Fibroblast of upper back skin (primary cell): ENCODE measurements at regions not wholly inside any gene's neighbourhood (a gene's known extent, or its start where the extent isn't known, plus 50 kb on each side); places are given as distances from the start of the nearest gene placed in this dataset.
"Not testable (repeated sequence)": the region's sequence is repeated elsewhere in the genome, so short reads cannot be mapped to it uniquely, and the experiment has no call there.

Experiments
- DNase-seq: peaks from one replicate; pipeline ENCODE4 v3.0.0-alpha.2; 2013

DNA sequence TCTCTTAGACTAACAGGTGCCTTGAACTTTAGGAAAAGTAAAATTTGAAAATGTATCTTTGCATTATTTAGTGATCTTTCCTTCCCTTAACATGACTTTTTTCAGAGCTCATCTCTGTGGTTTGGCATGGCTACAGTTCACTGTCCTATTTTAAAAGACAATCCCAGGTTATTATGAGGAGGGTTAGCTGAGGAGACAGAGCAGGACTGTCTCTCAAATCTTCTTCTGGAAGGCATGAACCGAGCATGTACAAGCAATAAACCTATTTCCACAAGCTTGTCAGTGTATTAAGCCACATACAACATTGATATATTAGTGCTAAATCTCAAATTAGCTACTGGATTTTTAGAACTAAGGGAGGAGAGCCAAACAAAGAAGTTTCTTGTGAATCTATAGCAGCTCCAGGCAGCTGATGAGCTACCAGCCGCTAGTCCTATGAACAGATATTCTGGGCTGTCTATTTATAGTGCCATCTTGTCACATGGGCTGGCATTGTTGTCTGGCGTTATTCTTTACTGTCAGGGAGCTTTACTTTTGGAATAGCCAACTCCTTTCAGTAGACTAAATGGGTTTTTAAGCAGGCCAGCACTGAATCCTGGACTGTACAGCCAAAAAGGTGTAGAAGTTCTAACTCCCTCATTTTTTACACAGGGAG, 171.2 kb upstream of the ACTBL2 start:
- no peak for DNase-seq

DNA sequence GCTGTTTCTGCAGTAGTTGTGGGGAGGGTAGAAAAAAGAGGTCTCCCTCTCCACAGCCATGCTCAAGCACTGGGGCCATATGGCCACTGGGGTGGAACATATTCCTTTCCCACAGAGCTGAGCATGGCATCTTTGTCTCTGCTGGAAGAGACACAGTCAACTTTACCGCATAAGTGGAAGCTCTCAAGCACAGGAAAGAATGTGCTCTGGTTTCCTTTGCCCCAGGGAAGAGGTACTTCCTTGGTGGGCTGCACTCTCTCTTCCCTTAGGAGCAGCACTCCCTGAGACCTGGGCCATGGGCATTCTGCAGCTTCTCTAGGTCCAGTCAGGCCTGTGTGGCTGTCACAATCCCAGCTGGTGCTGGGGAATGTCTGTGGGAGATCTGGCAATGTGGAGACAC, 168.5 kb upstream of the ACTBL2 start:
- DNase-seq, result no peak

DNA sequence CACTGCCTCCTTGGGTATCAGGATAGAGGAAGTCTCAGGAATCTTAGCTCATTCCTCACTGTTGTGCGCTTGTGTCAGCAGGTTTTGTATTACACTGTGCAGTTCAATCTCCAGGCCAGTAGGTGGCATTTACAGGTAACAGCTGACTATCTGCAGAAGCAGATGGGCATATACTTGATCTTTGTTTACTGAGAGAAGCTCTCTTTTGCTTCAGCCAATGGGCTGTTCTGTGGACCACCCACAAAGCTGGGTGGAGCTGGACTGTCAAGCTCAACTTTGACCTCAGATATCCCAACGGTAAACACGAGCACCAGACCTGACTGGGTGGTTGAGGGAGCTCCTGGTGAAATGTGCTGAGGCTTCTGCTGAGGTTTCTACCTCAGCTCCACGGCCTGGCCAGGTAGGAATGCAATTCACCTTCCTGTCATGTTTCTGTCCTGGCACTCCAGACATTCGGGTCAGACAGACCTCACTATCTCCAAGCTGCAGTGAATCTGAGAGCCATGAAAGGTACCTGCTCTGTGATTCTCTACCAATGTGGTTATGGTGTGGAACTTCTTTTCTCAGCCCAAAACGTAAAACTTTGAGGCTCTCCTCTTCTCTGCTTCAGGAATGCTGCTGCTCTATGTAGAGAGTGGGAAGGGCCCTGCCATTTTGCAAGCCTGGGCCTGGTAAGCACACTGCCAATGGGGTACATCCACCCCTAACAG, 167.9 kb upstream of the ACTBL2 start:
- peak; percentile 69 for DNase-seq

DNA sequence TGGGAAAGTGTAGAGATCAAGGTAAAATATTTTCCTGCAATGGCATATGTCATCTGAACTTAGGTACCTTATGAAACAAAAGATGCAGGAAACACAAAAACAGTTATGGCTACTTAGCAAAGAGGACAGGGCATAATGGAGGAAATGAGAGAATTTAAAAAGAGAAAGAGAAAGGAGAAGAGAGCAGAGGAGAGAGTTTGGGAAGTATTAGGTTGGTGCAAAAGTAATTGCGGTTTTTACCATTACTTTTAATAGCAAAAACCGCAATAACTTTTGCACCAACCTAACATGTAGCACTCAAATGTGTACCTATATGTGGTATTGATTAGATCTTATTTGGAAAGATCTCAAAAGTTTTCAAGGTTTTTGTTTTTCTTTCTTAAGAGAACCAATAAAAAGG, 160.1 kb upstream of the ACTBL2 start:
- DNase-seq, result no peak

DNA sequence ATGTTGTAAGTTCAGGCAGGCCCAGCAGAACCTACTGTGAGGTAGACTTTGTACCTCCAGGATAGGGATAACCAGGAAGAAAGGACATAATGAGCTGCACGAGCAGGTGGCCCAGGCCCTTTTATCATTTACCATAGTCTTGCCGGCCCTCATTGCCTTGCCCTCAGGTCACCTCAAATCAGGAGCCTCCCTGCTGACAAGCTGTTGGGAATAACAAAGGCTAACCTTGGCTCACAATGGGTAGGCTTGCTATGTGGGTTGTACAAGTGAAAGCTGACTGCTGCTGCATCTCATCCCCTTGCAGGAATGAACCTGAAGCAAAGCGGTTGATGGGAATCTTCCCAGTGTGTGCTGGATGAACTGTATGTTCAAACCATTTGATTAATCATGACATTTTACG, 159.5 kb upstream of the ACTBL2 start:
- no peak for DNase-seq

DNA sequence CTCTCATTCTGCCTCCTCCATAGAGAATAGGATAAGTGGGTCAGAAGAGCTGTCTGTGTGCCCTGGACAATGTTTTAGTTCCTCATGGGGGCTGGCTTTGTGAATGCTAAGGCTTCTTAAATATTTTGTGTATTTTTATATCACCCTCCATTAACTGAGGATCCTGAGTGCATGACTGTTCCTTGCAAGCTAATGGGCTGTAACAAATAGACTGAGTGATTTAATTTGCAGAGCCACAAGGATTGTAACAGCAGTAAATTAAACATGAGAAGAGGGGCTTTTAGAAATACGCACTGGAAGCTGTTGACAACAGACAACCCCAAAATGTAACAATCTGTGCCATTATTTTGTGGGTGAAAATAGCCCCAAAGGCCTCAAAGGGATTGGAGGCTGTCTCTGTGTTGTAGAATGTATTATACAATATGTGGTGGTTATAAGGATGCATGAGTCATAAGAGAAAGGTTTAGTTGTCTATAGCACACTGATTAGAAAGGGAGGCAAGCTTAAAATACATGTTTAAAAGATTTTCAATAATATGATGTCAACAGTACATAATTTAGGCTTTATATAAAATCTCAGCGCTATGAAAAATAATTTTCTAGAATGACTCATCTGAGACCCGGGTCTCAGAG, 152.7 kb upstream of the ACTBL2 start:
- DNase-seq, result peak; percentile 24

DNA sequence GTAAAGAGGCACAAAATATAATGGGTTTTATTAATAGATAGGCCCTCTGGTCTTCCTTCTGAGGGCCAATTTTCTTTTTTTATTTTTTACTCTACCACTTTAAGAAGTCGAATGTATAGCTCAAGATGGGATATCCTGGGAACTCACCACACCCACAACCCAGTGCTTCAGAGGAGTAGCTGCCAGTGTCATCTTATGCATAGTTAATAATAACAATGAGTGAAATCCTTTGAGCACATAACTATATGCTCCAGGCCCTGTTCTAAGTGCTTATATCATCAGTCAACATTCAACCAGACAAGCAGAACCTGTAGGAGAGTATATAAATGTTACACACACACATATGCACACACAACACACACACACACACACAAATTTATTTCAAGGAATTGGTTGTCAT, 150.3 kb upstream of the ACTBL2 start:
- no peak for DNase-seq

DNA sequence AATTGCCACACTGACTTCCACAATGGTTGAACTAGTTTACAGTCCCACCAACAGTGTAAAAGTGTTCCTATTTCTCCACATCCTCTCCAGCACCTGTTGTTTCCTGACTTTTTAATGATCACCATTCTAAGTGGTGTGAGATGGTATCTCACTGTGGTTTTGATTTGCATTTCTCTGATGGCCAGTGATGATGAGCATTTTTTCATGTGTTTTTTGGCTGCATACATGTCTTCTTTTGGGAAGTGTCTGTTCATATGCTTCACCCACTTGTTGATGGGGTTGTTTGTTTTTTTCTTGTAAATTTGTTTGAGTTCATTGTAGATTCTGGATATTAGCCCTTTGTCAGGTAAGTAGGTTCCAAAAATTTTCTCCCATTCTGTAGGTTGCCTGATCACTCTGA, 148.5 kb upstream of the ACTBL2 start:
- DNase-seq, result not testable (repeated sequence)

DNA sequence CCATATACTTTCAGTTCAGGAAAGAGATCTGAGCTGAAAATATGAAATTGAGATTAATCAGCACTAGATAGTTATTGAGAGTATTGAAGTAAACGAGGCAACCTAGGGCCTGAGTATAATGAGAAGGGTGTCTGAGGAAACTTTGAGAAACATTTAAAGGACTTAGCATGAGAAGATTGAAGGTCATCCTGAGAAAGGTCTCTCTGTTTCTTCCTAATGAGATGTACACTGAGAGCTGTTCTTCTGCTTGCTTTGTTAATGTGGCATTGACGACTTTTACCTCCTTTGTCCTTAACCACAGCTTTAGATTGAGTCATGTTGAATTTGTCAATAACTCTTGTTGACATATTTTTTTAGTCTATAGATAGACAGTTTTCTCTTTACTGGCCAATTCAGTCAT, 145.1 kb upstream of the ACTBL2 start:
- no peak for DNase-seq

DNA sequence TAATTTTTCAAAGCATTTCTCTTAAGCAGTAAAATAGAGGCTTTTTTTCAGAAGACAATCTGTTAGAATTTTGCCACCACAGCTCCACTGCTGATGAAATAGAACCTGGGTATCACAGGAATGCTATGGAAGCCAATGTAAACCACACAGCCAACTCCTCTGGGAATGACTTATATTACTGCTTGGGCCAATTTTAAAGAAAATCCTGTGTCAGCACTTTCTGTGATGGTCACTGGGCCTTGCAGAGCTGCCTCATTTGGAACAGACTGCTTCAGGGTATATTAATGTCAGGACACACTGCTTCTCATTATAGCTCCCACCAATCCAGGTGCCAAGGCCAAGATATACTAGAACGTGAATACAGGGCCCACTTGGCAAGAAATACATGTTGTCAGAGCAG, 144.1 kb upstream of the ACTBL2 start:
- DNase-seq, result peak; percentile 17

DNA sequence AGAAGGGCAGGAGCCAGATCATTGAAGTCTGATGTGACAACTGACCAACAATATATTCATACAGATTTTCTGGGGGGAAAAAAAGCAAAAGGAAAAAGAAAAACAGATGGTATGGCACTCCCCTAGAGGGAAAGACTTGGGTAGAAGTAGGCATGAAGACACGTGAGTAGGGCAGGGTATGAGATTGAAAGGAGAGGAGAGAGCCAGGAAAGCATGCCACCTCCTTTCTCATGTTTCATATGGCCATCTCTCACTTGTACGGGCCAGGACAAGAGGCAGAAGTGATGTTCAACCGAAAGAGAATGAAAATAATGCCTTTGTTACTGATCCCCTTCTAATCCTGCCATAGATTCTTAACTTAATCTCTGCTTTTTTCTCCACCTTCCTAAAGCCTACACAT, 139.0 kb upstream of the ACTBL2 start:
- DNase-seq, result no peak

DNA sequence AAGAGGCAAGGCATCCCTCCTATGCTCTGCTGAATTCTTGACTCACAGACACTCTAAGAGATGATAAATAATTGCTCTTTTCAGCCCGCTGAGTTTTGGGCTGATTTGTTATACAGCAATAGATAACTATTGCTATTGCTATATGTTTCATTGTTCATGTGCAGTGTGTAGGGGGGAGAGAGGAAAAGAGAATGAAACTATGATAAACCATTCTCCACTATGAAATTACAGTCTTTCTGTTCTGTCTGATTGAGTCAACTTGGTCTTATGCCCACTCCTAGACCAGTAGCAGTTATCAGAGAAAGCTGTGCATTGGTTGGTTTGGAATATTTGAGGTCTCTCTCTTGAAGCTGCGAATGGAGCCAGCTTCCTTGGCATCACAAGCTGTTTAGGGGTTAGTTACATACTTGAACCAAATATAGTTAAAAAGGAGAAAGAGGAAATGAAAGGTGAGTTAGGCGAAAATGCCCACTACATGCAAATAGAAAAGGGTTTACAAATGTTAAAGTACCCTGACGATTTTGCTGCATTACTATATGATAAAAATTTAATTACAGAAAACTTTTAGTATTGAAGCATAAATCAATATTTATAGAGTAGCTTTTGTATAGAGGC, 136.3 kb upstream of the ACTBL2 start:
- no peak for DNase-seq

DNA sequence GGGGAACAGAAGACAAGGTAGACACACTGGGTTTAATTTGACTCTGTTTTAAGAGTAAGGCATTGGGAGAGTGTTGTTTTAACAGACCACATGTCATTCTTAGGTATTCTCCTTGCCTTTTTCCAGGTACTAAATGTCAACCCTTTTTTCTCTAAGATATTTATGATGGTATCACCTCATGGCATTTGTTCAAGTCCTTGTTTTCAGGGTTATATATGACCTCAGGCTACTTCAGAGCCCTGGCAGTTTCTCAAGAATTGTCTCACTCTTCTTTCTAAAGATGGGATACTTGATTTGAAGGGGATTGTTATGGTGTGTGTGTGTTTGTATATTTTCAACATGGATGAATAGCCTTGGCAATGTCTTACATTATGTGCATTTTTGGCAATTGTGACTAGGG, 131.1 kb upstream of the ACTBL2 start:
- DNase-seq, result no peak

DNA sequence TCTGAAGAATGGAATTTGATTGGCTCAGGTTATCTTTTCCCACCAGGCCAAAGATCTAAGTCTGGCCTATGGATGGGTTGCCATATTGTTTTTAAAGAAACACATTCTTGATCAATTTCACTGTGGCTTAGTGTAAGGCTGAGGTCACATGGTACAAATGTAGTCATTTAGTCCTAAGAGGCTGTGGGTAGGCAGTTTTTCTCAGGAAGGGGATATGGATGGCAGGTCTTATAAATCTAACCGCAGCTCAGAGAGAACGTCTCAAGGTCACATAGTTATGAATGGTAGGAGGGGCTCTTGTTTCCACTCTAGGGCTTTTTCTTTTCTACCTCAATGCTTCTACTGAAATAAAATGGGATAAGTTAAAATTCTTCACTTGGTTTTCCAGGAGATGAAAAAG, 128.6 kb upstream of the ACTBL2 start:
- DNase-seq, result no peak

DNA sequence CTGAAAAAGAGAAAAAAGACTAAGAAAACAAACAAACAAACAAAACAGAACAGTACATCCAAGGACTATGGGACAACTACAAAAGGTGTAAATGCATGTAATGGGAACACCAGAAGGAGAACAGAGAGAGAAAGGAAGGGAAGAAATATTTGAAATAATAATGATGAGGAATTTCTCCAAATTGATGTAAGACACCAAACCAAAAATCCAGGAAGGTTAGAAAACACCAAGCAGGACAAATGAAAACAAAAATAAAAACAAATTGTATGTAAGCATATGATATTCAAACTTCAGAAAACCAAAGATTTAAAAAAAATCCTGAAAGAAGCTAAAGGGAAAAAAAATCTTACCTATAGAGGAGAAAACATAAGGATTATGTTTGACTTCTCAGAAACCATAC, 125.9 kb upstream of the ACTBL2 start:
- DNase-seq, result no peak

DNA sequence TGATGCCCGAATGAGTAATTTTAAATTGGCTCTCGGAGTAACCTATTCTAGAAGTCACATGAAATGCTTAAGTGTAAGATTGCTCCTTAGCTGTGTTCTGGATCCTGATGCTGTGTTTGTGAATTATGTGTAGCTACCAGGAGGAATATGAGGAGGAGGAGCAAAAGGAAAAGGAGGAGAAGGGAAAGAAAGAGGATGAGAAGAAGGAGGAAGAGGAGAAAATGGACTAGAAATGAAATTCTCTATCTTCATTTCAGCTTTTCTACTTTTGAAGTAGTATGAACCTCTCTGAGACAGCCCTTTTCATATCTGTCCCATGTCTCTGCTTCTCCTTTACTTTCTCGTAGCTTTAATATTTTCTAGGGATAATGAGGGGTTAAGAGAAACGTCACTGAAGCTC, 119.4 kb upstream of the ACTBL2 start:
- no peak for DNase-seq

DNA sequence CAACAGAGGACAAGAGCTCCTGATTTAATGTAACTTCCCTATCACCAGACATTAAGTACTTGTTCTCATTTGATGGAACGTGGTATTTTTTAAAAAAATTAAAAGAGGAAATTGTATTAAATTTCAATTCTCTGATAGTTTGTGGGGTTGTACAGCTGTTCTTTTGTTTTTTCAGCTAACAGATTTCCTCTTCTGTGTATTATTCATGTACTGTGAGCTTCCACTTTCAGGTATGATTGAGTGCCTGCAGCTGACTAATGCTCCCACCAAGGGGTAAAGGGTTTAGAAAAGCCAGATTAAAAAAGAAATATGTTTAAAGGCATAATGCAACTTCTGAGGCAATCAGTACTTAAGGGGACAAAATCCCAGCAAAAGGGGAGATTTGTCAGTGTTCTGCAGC, 117.7 kb upstream of the ACTBL2 start:
- peak; percentile 30 for DNase-seq

DNA sequence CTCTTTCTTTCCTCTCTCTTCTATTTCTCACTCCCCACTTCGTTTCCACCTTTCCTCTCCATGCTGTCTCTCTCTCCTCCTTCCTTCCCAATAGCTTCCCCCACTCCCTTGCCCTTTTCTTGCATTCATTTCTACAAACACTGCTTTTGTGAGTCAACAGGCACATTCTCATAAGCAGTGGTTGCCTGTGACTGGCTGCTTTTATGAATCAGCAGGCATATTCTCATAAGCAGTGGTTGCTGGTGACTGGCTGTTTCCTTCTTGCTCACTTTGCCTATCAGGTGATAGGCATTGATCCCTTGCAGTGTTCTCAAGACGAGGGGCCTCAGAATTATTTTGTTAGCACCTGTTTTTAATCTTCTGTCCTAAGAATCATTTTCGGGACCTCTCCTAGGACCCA, 116.1 kb upstream of the ACTBL2 start:
- peak; percentile 75 for DNase-seq

DNA sequence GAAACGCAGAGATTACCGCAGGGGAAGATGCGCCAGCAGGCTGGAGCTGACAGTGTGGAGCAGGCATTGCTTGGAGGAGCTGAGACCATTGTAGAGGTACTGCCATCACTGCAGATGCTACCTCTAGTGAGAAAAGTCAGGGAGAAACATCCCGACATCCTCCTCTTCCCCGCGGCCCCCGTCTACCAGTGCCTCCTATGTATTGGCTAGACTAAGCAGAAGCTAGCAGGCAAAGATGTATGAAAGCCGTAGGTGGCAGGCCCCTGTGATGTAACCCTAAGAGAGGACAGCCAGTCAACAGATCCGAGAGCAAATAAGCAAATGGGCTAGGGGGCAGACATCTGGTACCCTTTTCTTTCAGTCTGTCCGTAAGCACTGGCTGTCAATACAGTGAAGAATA, 115.5 kb upstream of the ACTBL2 start:
- no peak for DNase-seq

DNA sequence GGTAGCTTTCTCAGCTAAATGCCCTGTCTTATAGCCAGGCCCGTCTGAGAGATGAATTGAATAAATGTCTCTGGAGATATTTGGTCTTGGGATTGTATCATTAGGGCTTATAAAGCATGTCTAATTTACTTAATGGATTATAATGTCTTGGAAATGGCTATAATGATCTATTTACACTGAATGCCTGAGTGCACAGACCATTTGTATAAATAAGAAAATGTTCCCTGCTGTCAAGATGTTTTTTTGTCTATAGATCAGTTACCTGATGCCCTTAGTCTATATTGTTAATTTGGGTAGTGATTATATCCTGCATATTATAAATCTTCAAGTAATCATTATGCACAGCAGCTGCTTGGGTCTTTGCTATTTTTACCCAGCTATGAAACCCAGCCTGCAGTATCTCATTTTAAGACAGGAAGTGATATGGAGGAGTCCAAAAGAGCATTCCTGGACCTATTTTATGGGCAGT, 112.9 kb upstream of the ACTBL2 start:
- no peak for DNase-seq

DNA sequence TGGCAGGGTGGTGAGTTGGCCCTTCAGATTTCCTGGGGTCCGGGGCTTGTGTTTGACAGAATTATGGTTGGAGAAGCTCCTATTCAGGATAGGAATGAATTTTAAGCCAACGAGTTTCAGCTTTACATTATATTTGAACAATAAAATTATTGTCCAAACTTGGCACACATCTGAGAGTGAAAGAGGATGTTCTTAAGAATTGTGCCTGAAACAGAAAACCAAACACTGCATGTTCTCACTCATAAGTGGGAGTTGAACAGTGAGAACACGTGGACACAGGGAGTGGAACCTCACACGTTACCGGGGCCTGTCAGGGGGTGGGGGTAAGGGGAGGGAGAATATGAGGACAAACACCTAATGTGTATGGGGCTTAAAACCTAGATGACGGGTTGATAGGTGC, 111.8 kb upstream of the ACTBL2 start:
- DNase-seq, result no peak

DNA sequence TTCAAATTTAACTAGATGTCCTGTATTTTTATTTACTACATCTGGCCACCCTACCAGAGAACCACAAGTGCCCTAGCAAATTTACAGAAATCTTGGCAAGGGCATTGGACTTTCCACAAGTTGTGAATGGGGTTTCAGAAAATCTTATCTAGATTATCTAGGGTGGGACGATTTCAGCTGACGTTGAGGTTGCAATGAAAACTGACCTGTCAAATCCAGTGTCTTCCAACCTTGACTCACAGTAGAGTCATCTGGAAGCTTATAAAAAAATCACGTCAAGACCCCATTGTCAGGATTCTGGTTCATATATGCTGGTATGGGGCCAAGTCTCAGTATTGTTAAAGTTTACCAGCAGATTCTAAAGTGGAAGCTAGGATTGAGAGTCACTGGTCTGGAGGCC, 109.6 kb upstream of the ACTBL2 start:
- no peak for DNase-seq

DNA sequence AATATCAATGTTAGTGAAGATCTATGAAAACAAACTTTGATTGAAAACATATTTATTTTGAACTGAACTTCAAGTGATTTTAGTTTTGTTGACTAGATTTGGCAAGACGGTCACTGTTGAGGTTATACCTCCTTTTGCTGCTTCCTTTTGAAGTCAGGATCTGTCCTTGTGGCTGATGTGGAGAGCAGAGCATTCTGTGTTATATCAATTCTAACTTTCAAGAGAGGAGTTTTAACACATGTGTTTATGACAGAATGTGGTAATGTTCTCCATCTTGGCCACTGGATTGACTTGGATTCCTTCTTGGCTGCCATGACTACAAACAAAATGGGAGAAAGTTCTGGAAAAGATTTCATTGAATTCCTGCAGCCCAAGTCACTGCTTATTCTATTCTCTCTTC, 104.0 kb upstream of the ACTBL2 start:
- DNase-seq, result no peak

DNA sequence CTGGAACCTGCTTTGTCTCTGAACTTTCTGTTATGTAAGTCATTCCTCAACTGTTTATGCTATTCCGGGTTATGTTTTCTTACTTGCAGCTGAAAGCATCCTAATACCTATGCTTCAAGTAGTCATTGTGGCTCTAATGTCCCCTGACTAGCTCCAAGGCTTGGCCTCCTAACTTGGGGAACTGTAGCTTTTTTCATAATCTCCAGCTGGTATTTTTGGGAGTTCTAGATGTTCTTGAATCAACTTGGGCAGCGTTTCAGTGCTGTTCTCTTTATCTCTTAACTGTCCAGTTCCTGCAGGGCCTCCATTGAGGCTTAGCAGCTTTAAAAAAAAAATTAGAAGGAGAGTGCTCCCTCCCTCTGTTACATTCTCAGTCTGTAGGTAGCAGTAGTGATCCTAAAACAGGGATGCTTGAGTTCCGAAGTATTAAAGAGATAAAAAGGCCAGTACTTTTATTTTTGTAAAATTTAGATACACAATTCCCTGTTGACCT, 100.0 kb upstream of the ACTBL2 start:
- DNase-seq, result no peak
